Choroid plexus epithelial cell (primary cell): ENCODE measurements at regions not wholly inside any gene's neighbourhood (a gene's known extent, or its start where the extent isn't known, plus 50 kb on each side); places are given as distances from the start of the nearest gene placed in this dataset.

ENCODE experiments used
- DNase-seq: peaks from one replicate; pipeline ENCODE4 v3.0.0-alpha.2; 2010; ENCODE audit warnings: low read depth
- H3K4me3 ChIP-seq: 2 replicates; pipeline ENCODE4 v1.5.1; 2011; ENCODE audit warnings: low read depth, mild to moderate bottlenecking, control low read depth, low read length, moderate library complexity
- CTCF ChIP-seq: conservative IDR thresholded peaks from 2 replicates; pipeline ENCODE4 v1.5.1; 2011; ENCODE audit warnings: low read depth, mild to moderate bottlenecking, control low read depth, inconsistent platforms, low read length, moderate library complexity

DNA sequence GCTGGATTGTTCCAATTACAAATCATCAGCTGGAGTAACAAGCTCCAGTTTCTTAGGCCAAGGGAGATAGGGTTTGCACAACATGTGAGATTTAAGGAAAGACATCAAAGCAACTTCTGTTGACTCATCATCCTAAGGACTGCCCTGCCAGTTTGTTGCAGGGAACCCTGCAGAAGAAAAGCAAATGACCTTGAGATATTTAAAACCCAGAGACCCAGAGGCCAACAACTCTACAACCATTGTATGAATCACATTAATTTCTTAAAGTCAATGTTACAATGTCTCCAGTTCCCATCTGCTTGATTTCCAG lies 491.8 kb upstream of the ACVR2A start:
- DNase-seq, result no peak
- H3K4me3 ChIP-seq, result no peak overlapping the region
- no peak for TF ChIP-seq CTCF

- no peak for DNase-seq
- H3K4me3 ChIP-seq, result no peak overlapping the region
- TF ChIP-seq CTCF, result no peak
Measured at GRCh38 chr2:147352264-147353071, 492.4 kb upstream of the ACVR2A start.

DNA sequence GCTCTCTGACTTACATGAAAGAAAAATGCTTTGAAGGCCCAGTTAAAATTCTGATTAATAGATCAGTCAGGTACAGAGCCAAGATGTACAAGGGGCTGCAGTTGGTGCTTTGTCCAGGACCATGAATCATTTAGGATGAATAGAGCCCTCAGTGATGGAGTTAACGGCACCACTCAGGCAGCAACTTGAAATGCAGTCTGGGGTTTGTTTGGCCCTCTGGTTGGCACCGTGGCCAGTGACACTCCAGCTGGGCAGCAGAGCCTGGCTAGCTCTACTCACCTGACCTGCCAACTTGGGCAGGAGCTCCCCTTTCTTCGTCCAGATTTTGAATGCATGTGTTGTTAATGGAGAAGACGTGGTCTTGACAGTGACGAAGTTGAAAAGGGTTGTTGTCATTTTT lies 493.0 kb upstream of the ACVR2A start:
- TF ChIP-seq CTCF, result no peak
- no peak for DNase-seq

GRCh38 chr2:147348931-147349555 lies 495.8 kb upstream of the ACVR2A start:
- TF ChIP-seq CTCF, result no peak
- DNase-seq, result no peak

More for the DNA sequence above, 493.0 kb upstream of the ACVR2A start:
- H3K4me3 ChIP-seq, result no peak overlapping the region

GRCh38 chr2:147346142-147346541 lies 498.7 kb upstream of the ACVR2A start:
- no peak for TF ChIP-seq CTCF
- no peak for DNase-seq
- H3K4me3 ChIP-seq, result no peak overlapping the region

More at GRCh38 chr2:147348931-147349555, 495.8 kb upstream of the ACVR2A start:
- no peak overlapping the region for H3K4me3 ChIP-seq

- DNase-seq, result peak; percentile 5
- TF ChIP-seq CTCF, result no peak
- H3K4me3 ChIP-seq, result no peak overlapping the region
Measured at GRCh38 chr2:147345246-147345645, 499.6 kb upstream of the ACVR2A start.

DNA sequence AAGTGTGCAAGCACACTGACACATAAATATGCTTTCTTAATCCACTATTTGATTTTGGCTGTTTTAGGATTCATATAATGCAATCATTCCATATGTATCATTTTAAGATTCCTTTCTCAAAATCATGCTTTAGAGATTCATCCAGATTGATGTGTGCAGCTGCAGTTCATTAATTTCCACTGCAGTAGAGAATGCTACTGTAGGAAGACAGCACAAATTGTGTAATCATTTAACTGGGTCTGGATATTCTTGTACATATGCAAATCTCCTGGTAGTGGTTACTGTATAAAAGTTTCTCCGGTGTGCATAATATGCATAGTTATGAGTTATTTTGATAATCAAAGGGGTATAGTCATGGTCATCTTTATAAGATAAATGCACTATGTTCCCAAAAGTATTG lies 502.5 kb upstream of the ACVR2A start:
- DNase-seq, result no peak
- TF ChIP-seq CTCF, result no peak
- H3K4me3 ChIP-seq, result no peak overlapping the region
